HG02571 (cell line): ENCODE measurements at regions not wholly inside any gene's neighbourhood (a gene's known extent, or its start where the extent isn't known, plus 50 kb on each side); places are given as distances from the start of the nearest gene placed in this dataset.
A peak's percentile ranks its signal among the peaks of the same experiment; 100 is the strongest.
"Not testable (repeated sequence)": the region's sequence is repeated elsewhere in the genome, so short reads cannot be mapped to it uniquely, and the experiment has no call there.

Experiments used
- ATAC-seq: cut with Tn5 transposase; IDR thresholded peaks from one replicate; pipeline ENCODE4 v1.9.1; 2021; ENCODE audit warnings: mild to moderate bottlenecking, moderate library complexity; ENCODE audit not compliant: unreplicated experiment

GRCh38 chr1:185441605-185442004 lies 124.6 kb upstream of the IVNS1ABP start:
- no peak for ATAC-seq

DNA sequence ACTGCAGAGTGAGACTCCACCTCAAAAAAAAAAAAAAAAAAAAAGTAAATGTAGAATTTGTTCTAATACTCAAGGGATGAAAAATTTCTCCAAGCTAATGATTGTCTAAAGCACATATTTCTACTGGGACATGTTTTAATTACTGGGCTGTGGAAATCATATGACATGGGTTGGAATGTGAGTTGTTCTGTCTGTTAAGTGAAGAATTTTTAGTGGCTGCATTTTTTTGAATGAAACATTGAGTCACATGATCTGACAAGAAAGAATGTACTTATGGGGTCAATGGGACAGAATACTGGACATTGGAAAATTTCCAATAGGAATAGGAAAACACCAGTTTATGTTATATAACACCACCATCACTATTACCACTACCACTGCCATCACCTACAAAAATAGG lies 123.8 kb upstream of the IVNS1ABP start:
- ATAC-seq = no peak

GRCh38 chr1:185439727-185440415 lies 122.8 kb upstream of the IVNS1ABP start:
- peak; percentile 79 for ATAC-seq

- no peak for ATAC-seq
These were observed 121.9 kb upstream of the IVNS1ABP start for GRCh38 chr1:185438936-185439335.

GRCh38 chr1:185435696-185436379 lies 118.8 kb upstream of the IVNS1ABP start:
- no peak for ATAC-seq

DNA sequence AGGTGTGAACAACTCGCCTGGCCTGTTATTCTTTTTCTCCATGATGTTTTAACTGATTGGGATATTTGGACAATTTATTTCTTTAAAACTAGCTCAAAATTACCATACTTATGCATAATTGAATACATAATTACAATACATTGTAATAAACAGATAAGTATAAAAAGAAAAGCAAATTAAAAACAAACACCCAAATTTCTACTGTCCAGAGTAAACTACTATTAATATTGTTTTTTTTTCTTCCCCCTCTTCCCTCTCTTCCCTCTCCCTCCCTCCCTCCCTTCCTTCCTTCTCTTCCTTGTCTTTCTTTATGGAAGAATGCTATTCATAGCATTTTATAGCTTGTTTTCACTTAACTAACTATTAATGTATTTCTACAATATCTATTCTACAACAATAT lies 117.7 kb upstream of the IVNS1ABP start:
- no peak for ATAC-seq

DNA sequence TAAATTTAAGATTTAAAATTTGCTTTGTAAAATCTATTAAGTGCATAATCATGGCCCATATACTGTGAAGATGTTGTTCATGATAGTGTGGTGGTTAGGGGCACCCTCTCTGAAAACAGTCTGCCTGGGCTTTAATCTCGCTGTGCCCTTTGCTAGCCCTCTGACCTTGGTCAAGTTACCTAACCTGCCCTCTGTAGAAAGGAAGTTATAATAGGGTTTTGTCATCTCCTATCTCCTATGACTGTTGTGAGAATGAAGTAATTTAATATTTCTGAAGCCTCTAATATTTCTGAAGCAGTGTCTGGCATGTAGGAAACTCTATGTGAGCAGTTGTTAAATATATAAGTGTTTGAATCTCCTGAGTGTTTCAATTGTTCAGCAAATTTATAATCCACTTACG lies 116.6 kb upstream of the IVNS1ABP start:
- ATAC-seq = no peak

GRCh38 chr1:185432948-185433347 lies 115.9 kb upstream of the IVNS1ABP start:
- ATAC-seq = no peak

DNA sequence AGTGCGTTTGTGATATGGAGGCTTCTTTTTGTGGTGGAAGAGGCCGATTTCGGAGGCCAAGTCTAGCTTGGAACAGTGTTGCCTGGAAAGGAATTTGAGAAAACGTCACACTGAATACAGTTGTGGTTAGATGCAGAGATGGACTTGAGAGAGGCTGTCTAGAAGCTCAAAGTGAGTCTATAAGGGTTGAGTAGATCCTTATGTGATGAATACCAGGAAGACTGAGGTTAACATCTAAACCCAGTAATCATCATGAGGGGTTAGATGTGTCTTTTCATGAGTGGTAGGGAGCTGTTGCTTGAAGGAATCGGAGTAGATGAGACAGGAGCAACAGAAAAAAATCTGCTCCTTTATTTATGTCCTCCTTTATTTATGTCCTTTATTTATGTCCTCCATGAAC lies 114.6 kb upstream of the IVNS1ABP start:
- ATAC-seq = no peak

GRCh38 chr1:185429668-185430067 lies 112.6 kb upstream of the IVNS1ABP start:
- not testable (repeated sequence) for ATAC-seq

DNA sequence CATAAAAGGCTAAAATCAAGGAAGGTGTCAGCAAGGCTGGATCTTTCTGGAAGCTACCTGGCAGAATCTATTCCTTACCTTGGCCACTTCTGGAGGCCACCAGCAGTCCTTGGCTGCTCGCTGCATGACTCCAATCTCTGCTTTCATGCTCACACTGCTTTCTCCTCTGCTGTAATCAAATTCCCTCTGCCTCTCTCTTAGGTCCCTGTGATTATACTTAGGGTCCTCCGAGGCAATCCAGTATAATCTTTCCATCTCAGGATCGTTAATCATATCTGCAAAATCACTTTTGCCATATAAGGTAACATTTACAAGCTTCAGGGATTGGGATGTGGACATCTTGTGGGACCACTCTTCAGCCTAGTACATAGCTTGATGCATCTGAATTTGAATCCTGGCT lies 110.7 kb upstream of the IVNS1ABP start:
- ATAC-seq = no peak

GRCh38 chr1:185427264-185427663 lies 110.2 kb upstream of the IVNS1ABP start:
- no peak for ATAC-seq

DNA sequence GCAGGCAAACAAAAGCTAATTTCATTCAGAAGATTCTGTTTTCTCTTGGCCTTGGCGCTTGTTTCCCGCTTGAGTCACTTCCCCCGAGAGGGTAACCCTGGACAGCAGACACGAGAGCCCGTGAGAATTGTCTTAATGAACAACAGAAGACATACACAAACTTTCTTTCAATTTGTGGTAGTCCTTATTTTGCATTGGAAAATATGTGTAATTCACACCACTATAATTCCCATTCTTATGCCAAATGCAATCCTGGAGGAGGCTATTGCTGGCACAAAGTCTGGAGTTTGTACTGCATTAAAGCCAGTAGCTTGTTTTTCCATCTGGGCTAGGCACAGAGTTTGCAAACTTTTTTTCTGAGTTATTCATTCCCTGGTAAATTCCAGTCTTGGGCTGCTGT lies 109.8 kb upstream of the IVNS1ABP start:
- ATAC-seq = no peak

- no peak for ATAC-seq
These were observed 108.1 kb upstream of the IVNS1ABP start for GRCh38 chr1:185425163-185425562.

DNA sequence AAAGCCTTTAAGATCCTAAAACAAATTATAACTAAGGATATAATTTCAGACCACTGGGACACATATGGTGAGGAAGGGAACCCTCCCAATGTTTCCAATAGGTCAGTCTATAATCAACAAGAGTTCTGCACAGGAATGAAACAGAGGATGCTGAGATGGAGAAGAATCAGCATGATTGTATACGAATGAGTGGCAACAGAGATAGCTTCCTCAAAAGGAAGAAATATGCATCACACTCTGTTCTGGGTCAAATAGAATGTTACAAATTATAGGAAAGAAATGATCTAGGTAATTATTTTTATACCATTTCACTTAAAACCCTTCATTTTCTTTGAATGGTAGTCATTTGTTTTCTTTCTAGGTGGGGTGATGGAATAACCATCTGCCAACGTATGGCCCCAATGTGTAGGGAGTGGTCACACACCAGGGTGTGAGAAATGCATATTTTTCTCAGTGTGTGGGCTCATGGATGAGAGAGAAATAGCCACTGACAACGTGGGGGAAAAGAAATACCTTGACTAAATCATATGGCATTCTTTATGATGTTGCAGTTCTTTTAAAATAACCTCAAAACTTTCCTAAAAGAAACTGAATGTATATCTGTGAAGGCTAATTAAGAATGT lies 104.6 kb upstream of the IVNS1ABP start:
- no peak for ATAC-seq

GRCh38 chr1:185420588-185421081 lies 103.6 kb upstream of the IVNS1ABP start:
- ATAC-seq = no peak

DNA sequence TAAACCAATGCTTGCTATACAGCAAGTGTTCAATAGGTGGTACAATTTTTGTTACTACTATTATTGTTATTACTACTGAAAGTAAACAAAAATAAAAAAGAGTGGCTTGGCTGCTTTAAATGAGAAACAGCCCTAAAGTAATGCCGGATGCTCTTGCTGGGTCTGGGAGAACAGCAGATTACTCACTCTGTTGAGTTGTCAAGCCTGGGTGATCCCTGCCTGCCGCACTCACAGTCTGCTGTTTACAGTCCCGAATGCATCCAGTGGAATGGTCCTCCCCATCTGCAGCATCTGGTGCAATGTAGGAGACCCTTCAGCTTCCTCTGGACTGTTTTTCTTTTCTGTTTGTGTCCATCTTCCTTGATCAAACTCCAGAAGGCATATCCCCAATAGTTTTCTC lies 102.7 kb upstream of the IVNS1ABP start:
- no peak for ATAC-seq

GRCh38 chr1:185418472-185418871 lies 101.4 kb upstream of the IVNS1ABP start:
- ATAC-seq = no peak

DNA sequence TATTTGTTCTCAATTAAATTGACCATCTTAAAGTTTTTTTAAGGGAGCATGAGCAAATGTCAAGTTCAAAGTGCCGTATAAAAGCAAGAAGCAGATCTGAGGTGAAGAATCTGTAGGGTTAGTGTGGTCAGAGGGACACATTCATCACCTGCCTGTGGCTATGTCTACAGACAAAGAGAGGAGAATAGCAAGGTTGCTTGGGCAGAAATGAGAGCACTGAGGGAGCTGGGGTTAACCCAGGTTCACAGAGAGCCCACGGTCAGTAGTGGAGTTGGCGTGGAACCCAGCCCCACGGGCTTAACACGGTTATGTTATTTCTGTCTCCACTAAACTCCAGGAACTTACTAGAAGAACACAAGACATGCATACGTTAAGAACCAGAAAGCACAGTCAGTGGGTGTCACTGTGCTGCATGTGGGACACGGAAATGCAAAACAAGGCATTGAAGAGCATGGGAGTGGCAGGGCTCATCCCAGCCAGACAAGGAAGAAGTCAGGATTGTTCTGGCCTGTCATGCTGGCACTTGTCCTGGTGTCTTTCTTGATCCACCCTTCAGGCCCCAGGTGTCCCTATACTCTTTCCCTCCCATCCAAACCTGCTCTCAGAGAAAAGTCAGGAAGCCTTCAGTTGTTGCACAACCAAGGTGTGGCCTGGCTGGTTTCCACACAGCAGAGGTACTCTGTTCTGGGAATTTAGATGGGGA lies 95.5 kb upstream of the IVNS1ABP start:
- ATAC-seq = no peak

- no peak for ATAC-seq
These were observed 92.9 kb upstream of the IVNS1ABP start for GRCh38 chr1:185409763-185410528.

DNA sequence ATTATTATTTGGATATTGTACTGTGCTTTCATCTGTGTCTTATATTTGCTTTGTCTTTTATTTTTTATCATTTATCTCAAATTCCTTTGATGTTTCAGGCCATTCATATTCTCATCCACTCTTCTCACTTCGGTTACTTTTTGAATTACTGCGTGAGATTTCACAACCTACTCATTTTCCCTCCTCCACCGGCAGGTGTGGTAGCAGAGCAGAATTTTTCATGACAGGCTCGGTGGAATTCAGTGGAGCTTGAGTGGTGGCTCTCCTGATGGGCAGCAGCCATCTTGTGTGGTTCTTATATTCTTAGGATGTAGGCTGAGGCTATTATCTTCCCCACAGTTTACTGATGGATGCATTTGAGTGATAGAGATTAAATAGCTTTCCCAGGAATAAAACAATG lies 92.3 kb upstream of the IVNS1ABP start:
- no peak for ATAC-seq
